Panc1 (cell line): ENCODE measurements at regions not wholly inside any gene's neighbourhood (a gene's known extent, or its start where the extent isn't known, plus 50 kb on each side); places are given as distances from the start of the nearest gene placed in this dataset.

Experiments used
- ATAC-seq: fragments of 200-7000 bp; cut with Tn5 transposase; 2 replicates; pipeline ENCODE4 v1.9.1; 2020; ENCODE audit warnings: mild to moderate bottlenecking, moderate library complexity
- BruUV-seq: library from RNA; stranded (reverse); fragments of 400-500 nt; replicated peaks from 2 replicates; lab custom pipeline; 2021; lab: Mats Ljungman, UMichigan
- CTCF ChIA-PET: fragments of 300-600 bp; sonication (Branson Sonifier 250); formaldehyde crosslinking; loops from one replicate; lab custom pipeline; 2022; ENCODE audit warnings: antibody characterized with exemption; lab: Charles Lee
- POLR2A ChIA-PET: fragments of 300-600 bp; sonication (Branson Sonifier 250); formaldehyde crosslinking; loops from one replicate; lab custom pipeline; 2022; ENCODE audit warnings: antibody characterized with exemption; lab: Charles Lee
- DNase-seq: peaks from one replicate; pipeline ENCODE4 v3.0.0-alpha.2; 2010; ENCODE audit warnings: low read depth, low spot score
- H3K27ac ChIP-seq: 2 replicates; pipeline ENCODE4 v1.5.1; 2011; ENCODE audit warnings: mild to moderate bottlenecking, low read length, inconsistent platforms
- H3K27me3 ChIP-seq: fragments of 200-500 bp; sonication (Bioruptor generic); 2 replicates; pipeline ENCODE4 v1.6.0; 2014; ENCODE audit warnings: low read length, inconsistent platforms; ENCODE audit not compliant: control insufficient read depth, insufficient read depth
- H3K36me3 ChIP-seq: fragments of 200-500 bp; sonication (Bioruptor generic); 2 replicates; pipeline ENCODE4 v1.5.1; 2014; ENCODE audit warnings: inconsistent platforms, mild to moderate bottlenecking, low read length, moderate library complexity; ENCODE audit not compliant: control insufficient read depth, insufficient read depth
- H3K4me1 ChIP-seq: 2 replicates; pipeline ENCODE4 v1.5.1; 2011; ENCODE audit warnings: inconsistent platforms, mild to moderate bottlenecking, low read length, moderate library complexity; ENCODE audit not compliant: control insufficient read depth, insufficient read depth
- H3K4me3 ChIP-seq, 2 experiments: 2 replicates each; pipeline ENCODE4 v1.5.1; 2011 to 2012; ENCODE audit warnings: low read depth in 2 of 2, low read length in 2 of 2, mild to moderate bottlenecking in 2 of 2, inconsistent platforms in 1 of 2, moderate library complexity in 1 of 2
- H3K9me3 ChIP-seq: fragments of 200-500 bp; sonication (Bioruptor generic); 2 replicates; pipeline ENCODE4 v1.5.1; 2014; ENCODE audit warnings: low read depth, mild to moderate bottlenecking, inconsistent platforms, low read length, moderate library complexity; ENCODE audit not compliant: control insufficient read depth, insufficient read depth
- POLR2AphosphoS5 ChIP-seq: IDR thresholded peaks from 2 replicates; pipeline ENCODE4 v1.6.1; 2012; ENCODE audit warnings: mild to moderate bottlenecking, low read depth, low read length, moderate library complexity
- SIN3A ChIP-seq: IDR thresholded peaks from 2 replicates; pipeline ENCODE4 v1.6.1; 2012; ENCODE audit warnings: low read depth, mild to moderate bottlenecking, low read length, moderate library complexity, borderline replicate concordance; ENCODE audit not compliant: insufficient read depth
- TCF7L2 ChIP-seq: IDR thresholded peaks from 2 replicates; pipeline ENCODE4 v1.6.1; 2011; ENCODE audit warnings: mild to moderate bottlenecking, low read depth, low read length, inconsistent platforms
- in situ Hi-C: cut with HindIII; loops from 2 replicates; pipeline ENCODE4 v1.10.0; 2016; ENCODE audit warnings: low sequenced_read_pairs, low pct_unique_long_range_greater_than_20kb
- intact Hi-C: fragments of 100-400 bp; cut with micrococcal nuclease; formaldehyde crosslinking; loops from one replicate; pipeline ENCODE4 v1.10.0; 2022; ENCODE audit not compliant: unreplicated experiment
- TF ChIP-seq, protein P1 (sequence below), 2 experiments: IDR thresholded peaks; 2 replicates each; pipeline ENCODE4 v1.6.1; 2011 to 2012; ENCODE audit warnings: low read depth in 2 of 2, control low read depth in 1 of 2, low read length in 1 of 2, mild to moderate bottlenecking in 1 of 2, moderate library complexity in 1 of 2; ENCODE audit not compliant: insufficient read depth in 1 of 2
- TF ChIP-seq, protein P2 (sequence below): fragments of 450-650 bp; IDR thresholded peaks from 2 replicates; pipeline ENCODE4 v1.5.1; 2017; ENCODE audit warnings: mild to moderate bottlenecking

DNA sequence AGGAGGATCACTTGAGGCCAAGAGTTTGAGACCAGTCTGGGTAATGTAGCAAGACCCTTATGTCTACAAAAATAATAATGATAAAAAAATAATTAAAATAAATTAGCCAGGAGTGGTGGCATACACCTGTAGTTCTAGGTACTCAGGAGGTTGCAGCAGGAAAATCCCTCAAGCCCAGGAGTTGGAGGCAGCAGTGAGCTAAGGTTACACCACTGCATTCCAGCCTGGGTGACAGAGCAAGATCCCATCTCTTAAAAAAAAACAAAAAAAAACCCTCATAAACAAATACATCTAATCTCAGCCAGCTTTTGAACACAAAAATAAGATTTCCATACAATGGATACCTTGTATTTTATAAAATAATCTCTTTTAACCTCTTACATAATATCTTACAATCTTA, 363.3 kb upstream of the KLF4 start:
- DNase-seq: no peak
- Histone ChIP-seq H3K36me3 (no peaks in the 10 kb centered on the region), H3K27ac (no peak overlapping the region), H3K27me3 (no peaks in the 10 kb centered on the region), H3K4me1 (no peaks in the 10 kb centered on the region), H3K4me3 (no peak overlapping the region), H3K9me3 (no peaks in the 10 kb centered on the region)
- no TSS peak for BruUV-seq
- in situ Hi-C loops (no loop called here), intact Hi-C loops (no loop called here)
- CTCF ChIA-PET: no interaction called here
- no peak for ATAC-seq
- POLR2A ChIA-PET: no interaction called here
- TF ChIP-seq TCF7L2 (no peak), SIN3A (no peak)

DNA sequence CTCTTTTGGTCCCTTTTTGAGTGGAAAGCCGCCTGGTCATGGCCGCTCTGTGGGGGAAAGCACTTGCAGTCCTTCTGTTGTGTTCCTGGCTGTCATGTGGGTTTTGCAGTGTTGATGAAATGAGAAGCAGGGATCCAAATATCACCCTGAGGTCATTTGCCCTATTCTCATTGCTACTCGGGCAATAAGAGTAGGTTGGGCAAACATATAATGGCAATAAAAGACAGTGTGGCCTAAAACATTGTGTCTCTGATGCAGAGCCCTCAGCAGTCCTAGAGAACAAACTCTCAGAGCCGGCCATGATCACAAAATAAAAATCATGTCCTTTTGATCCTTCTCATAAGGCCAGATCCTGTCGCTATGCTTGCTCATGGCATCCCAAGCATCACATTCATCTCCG, 361.1 kb upstream of the KLF4 start:
- Histone ChIP-seq H3K36me3 (no peaks in the 10 kb centered on the region), H3K27me3 (no peaks in the 10 kb centered on the region), H3K4me3 (no peak overlapping the region), H3K27ac (no peak overlapping the region), H3K9me3 (no peaks in the 10 kb centered on the region), H3K4me1 (no peaks in the 10 kb centered on the region)
- DNase-seq (no peak), ATAC-seq (no peak)
- ChIA-PET CTCF (no interaction called here), POLR2A (no interaction called here)
- TF ChIP-seq SIN3A: no peak
- no peak for TF ChIP-seq TCF7L2
- no peak for TF ChIP-seq POLR2AphosphoS5
- TF ChIP-seq, protein P1, sequence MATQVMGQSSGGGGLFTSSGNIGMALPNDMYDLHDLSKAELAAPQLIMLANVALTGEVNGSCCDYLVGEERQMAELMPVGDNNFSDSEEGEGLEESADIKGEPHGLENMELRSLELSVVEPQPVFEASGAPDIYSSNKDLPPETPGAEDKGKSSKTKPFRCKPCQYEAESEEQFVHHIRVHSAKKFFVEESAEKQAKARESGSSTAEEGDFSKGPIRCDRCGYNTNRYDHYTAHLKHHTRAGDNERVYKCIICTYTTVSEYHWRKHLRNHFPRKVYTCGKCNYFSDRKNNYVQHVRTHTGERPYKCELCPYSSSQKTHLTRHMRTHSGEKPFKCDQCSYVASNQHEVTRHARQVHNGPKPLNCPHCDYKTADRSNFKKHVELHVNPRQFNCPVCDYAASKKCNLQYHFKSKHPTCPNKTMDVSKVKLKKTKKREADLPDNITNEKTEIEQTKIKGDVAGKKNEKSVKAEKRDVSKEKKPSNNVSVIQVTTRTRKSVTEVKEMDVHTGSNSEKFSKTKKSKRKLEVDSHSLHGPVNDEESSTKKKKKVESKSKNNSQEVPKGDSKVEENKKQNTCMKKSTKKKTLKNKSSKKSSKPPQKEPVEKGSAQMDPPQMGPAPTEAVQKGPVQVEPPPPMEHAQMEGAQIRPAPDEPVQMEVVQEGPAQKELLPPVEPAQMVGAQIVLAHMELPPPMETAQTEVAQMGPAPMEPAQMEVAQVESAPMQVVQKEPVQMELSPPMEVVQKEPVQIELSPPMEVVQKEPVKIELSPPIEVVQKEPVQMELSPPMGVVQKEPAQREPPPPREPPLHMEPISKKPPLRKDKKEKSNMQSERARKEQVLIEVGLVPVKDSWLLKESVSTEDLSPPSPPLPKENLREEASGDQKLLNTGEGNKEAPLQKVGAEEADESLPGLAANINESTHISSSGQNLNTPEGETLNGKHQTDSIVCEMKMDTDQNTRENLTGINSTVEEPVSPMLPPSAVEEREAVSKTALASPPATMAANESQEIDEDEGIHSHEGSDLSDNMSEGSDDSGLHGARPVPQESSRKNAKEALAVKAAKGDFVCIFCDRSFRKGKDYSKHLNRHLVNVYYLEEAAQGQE (IDR thresholded peaks at IDR 0.05; ENCODE audit: insufficient read depth in 1 of 2, low read depth in 2 of 2, low read length in 1 of 2): no peak
- no TSS peak for BruUV-seq
- in situ Hi-C loops (no loop called here), intact Hi-C loops (no loop called here)

DNA sequence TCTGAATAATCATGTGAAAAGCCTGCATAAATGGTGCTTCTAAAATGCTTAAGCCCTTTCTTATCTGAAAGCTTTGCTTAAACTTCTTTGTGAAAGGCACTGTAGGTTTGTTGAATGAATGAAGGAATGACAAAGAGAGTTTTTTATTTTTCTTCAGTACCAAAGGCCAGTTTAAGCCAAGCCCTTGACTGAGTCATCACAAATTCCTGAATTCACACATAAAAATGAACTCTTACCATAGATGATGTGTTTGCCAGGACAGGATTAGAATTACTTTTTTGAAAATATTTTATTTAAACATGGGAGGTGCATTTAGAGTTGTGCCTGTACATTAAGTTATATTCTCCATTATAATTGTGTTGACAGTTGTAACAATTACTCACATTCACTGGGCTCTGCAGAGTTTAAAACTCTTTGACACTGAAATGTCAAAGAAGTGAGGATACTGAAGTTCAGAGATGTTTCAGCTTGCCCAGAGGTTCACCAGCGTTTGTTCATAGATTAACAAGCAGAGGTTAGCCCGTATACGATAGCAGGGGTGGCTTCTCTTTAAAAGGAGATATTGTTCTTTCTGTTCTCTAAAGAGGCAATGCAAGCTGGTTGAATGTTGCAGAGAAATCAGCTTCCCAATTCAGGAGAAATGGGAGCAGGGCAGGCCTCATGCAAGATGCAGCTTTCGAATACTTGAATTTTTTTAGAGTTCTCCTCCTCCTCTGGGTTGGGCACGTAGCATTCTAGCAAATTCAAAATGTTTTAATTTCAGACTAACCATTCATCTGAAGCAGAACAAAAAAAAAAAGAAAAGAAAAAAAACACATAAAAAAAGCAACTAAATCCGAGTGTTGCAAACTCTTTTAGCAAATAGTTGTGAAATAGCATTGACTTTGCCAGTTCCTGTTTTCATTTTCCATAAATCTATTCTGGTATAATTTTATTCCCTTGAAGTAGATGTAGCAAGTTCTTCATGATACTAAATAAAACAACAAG, 358.7 kb upstream of the KLF4 start:
- no peaks in the 10 kb centered on the region for H3K4me1 ChIP-seq
- ChIA-PET POLR2A (no interaction called here), CTCF (no interaction called here)
- H3K4me3 ChIP-seq: no peak overlapping the region
- BruUV-seq: no TSS peak
- DNase-seq (no peak), ATAC-seq (no peak)
- intact Hi-C loops (no loop called here), in situ Hi-C loops (no loop called here)
- no peaks in the 10 kb centered on the region for H3K27me3 ChIP-seq
- H3K9me3 ChIP-seq: no peaks in the 10 kb centered on the region
- no peak overlapping the region for H3K27ac ChIP-seq
- no peaks in the 10 kb centered on the region for H3K36me3 ChIP-seq
- TF ChIP-seq, protein P1 (IDR thresholded peaks at IDR 0.05; ENCODE audit: insufficient read depth in 1 of 2, low read depth in 2 of 2, low read length in 1 of 2): no peak
- TF ChIP-seq POLR2AphosphoS5 (no peak), TCF7L2 (no peak), SIN3A (no peak)
- TF ChIP-seq, protein P2, sequence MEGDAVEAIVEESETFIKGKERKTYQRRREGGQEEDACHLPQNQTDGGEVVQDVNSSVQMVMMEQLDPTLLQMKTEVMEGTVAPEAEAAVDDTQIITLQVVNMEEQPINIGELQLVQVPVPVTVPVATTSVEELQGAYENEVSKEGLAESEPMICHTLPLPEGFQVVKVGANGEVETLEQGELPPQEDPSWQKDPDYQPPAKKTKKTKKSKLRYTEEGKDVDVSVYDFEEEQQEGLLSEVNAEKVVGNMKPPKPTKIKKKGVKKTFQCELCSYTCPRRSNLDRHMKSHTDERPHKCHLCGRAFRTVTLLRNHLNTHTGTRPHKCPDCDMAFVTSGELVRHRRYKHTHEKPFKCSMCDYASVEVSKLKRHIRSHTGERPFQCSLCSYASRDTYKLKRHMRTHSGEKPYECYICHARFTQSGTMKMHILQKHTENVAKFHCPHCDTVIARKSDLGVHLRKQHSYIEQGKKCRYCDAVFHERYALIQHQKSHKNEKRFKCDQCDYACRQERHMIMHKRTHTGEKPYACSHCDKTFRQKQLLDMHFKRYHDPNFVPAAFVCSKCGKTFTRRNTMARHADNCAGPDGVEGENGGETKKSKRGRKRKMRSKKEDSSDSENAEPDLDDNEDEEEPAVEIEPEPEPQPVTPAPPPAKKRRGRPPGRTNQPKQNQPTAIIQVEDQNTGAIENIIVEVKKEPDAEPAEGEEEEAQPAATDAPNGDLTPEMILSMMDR: no peak
